HG02610 (cell line): ENCODE measurements at regions not wholly inside any gene's neighbourhood (a gene's known extent, or its start where the extent isn't known, plus 50 kb on each side); places are given as distances from the start of the nearest gene placed in this dataset.

Experiments used
- ATAC-seq: cut with Tn5 transposase; IDR thresholded peaks from one replicate; pipeline ENCODE4 v1.9.1; 2021; ENCODE audit warnings: mild to moderate bottlenecking, moderate library complexity; ENCODE audit not compliant: unreplicated experiment

GRCh38 chr14:101372894-101373620 lies 188.2 kb upstream of the DIO3 start:
- no peak for ATAC-seq

GRCh38 chr14:101373690-101374295 lies 187.5 kb upstream of the DIO3 start:
- no peak for ATAC-seq

GRCh38 chr14:101374373-101375338 lies 186.6 kb upstream of the DIO3 start:
- ATAC-seq: no peak

- ATAC-seq: no peak
These were observed 184.2 kb upstream of the DIO3 start for GRCh38 chr14:101377069-101377468.

- no peak for ATAC-seq
These were observed 181.5 kb upstream of the DIO3 start for GRCh38 chr14:101379842-101380241.

GRCh38 chr14:101380512-101380911 lies 180.8 kb upstream of the DIO3 start:
- ATAC-seq: no peak

GRCh38 chr14:101380940-101381339 lies 180.4 kb upstream of the DIO3 start:
- no peak for ATAC-seq

- ATAC-seq: no peak
These were observed 177.5 kb upstream of the DIO3 start for GRCh38 chr14:101383737-101384338.

- no peak for ATAC-seq
These were observed 166.9 kb upstream of the DIO3 start for GRCh38 chr14:101394374-101394773.

GRCh38 chr14:101395779-101396178 lies 165.5 kb upstream of the DIO3 start:
- ATAC-seq: no peak

GRCh38 chr14:101397206-101397605 lies 164.1 kb upstream of the DIO3 start:
- ATAC-seq: no peak

GRCh38 chr14:101398011-101398410 lies 163.3 kb upstream of the DIO3 start:
- ATAC-seq: no peak

GRCh38 chr14:101399737-101400517 lies 161.4 kb upstream of the DIO3 start:
- no peak for ATAC-seq

- no peak for ATAC-seq
These were observed 160.5 kb upstream of the DIO3 start for GRCh38 chr14:101400830-101401229.

GRCh38 chr14:101402936-101403660 lies 158.2 kb upstream of the DIO3 start:
- ATAC-seq: no peak

- no peak for ATAC-seq
These were observed 156.7 kb upstream of the DIO3 start for GRCh38 chr14:101404426-101405170.

- no peak for ATAC-seq
These were observed 156.0 kb upstream of the DIO3 start for GRCh38 chr14:101405171-101405883.

GRCh38 chr14:101406921-101407320 lies 154.4 kb upstream of the DIO3 start:
- no peak for ATAC-seq
